ENCODE measurements at regions not wholly inside any gene's neighbourhood (a gene's known extent, or its start where the extent isn't known, plus 50 kb on each side); places are given as distances from the start of the nearest gene placed in this dataset.

DNA sequence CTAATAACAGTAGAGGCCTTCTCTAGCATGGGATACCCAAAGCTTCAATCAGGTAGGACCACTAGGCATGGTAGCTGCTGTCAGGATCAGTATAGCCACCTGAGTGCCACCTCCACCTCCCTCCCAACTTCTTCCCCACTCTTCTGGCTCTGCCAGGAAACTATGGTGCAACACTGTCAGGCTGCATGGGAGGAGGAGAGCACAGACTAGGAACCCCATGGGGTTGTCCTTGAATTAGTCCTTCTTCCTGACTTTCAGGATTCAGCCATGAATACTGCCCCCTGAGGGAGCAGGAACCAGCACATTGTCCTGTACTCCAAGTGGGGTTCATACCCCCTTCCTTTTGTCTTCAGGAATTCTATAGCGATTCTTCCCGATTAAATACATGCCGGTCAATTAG lies 340.8 kb upstream of the ONECUT1 start:
- Histone ChIP-seq H3K79me2 (ENCODE audit: insufficient read depth, low read length) (no peaks in the 10 kb centered on the region), H3K4me1 (ENCODE audit: insufficient read depth, low read length, severe bottlenecking) (no peaks in the 10 kb centered on the region), H3K9me3 (ENCODE audit: low read length) (no peaks in the 10 kb centered on the region), H3K9me2 (ENCODE audit: low read depth, low read length) (no peaks in the 10 kb centered on the region), H3K36me3 (ENCODE audit: insufficient read depth, low read length) (no peaks in the 10 kb centered on the region), H3F3A (ENCODE audit: insufficient read depth, low read length) (no peaks in the 10 kb centered on the region), H2AFZ (ENCODE audit: low read length) (no peak overlapping the region), H4K20me1 (ENCODE audit: insufficient read depth, low read length) (no peaks in the 10 kb centered on the region), H3K27me3 (ENCODE audit: insufficient read depth, low read length) (no peaks in the 10 kb centered on the region), H3K27ac (ENCODE audit: low read depth, low read length, poor library complexity, severe bottlenecking) (no peak overlapping the region), H3K4me2 (ENCODE audit: low read length) (no peak overlapping the region), H3K9ac (ENCODE audit: low read length) (no peak overlapping the region), H3K4me3 (ENCODE audit: low read depth, low read length, poor library complexity, severe bottlenecking) (no peak overlapping the region)
- no peak for TF ChIP-seq EZH2 (IDR thresholded peaks at IDR 0.05; ENCODE audit: borderline replicate concordance, low read length)
- TF ChIP-seq, protein P1, sequence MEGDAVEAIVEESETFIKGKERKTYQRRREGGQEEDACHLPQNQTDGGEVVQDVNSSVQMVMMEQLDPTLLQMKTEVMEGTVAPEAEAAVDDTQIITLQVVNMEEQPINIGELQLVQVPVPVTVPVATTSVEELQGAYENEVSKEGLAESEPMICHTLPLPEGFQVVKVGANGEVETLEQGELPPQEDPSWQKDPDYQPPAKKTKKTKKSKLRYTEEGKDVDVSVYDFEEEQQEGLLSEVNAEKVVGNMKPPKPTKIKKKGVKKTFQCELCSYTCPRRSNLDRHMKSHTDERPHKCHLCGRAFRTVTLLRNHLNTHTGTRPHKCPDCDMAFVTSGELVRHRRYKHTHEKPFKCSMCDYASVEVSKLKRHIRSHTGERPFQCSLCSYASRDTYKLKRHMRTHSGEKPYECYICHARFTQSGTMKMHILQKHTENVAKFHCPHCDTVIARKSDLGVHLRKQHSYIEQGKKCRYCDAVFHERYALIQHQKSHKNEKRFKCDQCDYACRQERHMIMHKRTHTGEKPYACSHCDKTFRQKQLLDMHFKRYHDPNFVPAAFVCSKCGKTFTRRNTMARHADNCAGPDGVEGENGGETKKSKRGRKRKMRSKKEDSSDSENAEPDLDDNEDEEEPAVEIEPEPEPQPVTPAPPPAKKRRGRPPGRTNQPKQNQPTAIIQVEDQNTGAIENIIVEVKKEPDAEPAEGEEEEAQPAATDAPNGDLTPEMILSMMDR (IDR thresholded peaks at IDR 0.05; ENCODE audit: low read length), result no peak

GRCh38 chr15:53129121-53129904 lies 339.2 kb upstream of the ONECUT1 start:
- H3F3A ChIP-seq (ENCODE audit: insufficient read depth, low read length), result no peaks in the 10 kb centered on the region
- no peak overlapping the region for H2AFZ ChIP-seq (ENCODE audit: low read length)
- no peaks in the 10 kb centered on the region for H3K27me3 ChIP-seq (ENCODE audit: insufficient read depth, low read length)
- H3K27ac ChIP-seq (ENCODE audit: low read depth, low read length, poor library complexity, severe bottlenecking), result no peak overlapping the region
- no peaks in the 10 kb centered on the region for H3K4me1 ChIP-seq (ENCODE audit: insufficient read depth, low read length, severe bottlenecking)
- H3K4me3 ChIP-seq (ENCODE audit: low read depth, low read length, poor library complexity, severe bottlenecking), result no peak overlapping the region
- H3K9me2 ChIP-seq (ENCODE audit: low read depth, low read length), result no peaks in the 10 kb centered on the region
- no peaks in the 10 kb centered on the region for H4K20me1 ChIP-seq (ENCODE audit: insufficient read depth, low read length)
- H3K36me3 ChIP-seq (ENCODE audit: insufficient read depth, low read length), result no peaks in the 10 kb centered on the region
- H3K9ac ChIP-seq (ENCODE audit: low read length), result no peak overlapping the region
- H3K79me2 ChIP-seq (ENCODE audit: insufficient read depth, low read length), result no peaks in the 10 kb centered on the region
- no peak for TF ChIP-seq EZH2 (IDR thresholded peaks at IDR 0.05; ENCODE audit: borderline replicate concordance, low read length)
- TF ChIP-seq, protein P1 (IDR thresholded peaks at IDR 0.05; ENCODE audit: low read length), result no peak
- H3K9me3 ChIP-seq (ENCODE audit: low read length), result no peaks in the 10 kb centered on the region
- H3K4me2 ChIP-seq (ENCODE audit: low read length), result no peak overlapping the region

- Histone ChIP-seq H3K9me2 (ENCODE audit: low read depth, low read length) (no peaks in the 10 kb centered on the region), H3K27ac (ENCODE audit: low read depth, low read length, poor library complexity, severe bottlenecking) (no peak overlapping the region)
- TF ChIP-seq, protein P1 (IDR thresholded peaks at IDR 0.05; ENCODE audit: low read length), result no peak
- no peak for TF ChIP-seq EZH2 (IDR thresholded peaks at IDR 0.05; ENCODE audit: borderline replicate concordance, low read length)
These were observed 338.5 kb upstream of the ONECUT1 start for GRCh38 chr15:53128652-53129051.

More at GRCh38 chr15:53128652-53129051, 338.5 kb upstream of the ONECUT1 start:
- H3K36me3 ChIP-seq (ENCODE audit: insufficient read depth, low read length), result no peaks in the 10 kb centered on the region
- H3K79me2 ChIP-seq (ENCODE audit: insufficient read depth, low read length), result no peaks in the 10 kb centered on the region
- no peak overlapping the region for H3K4me3 ChIP-seq (ENCODE audit: low read depth, low read length, poor library complexity, severe bottlenecking)
- H3K27me3 ChIP-seq (ENCODE audit: insufficient read depth, low read length), result no peaks in the 10 kb centered on the region
- H3F3A ChIP-seq (ENCODE audit: insufficient read depth, low read length), result no peaks in the 10 kb centered on the region
- no peaks in the 10 kb centered on the region for H3K4me1 ChIP-seq (ENCODE audit: insufficient read depth, low read length, severe bottlenecking)
- H2AFZ ChIP-seq (ENCODE audit: low read length), result no peak overlapping the region
- no peak overlapping the region for H3K9ac ChIP-seq (ENCODE audit: low read length)
- H3K4me2 ChIP-seq (ENCODE audit: low read length), result no peak overlapping the region
- H4K20me1 ChIP-seq (ENCODE audit: insufficient read depth, low read length), result no peaks in the 10 kb centered on the region
- no peaks in the 10 kb centered on the region for H3K9me3 ChIP-seq (ENCODE audit: low read length)

Measured in OCI-LY1 (cell line).